ENCODE measurements at regions not wholly inside any gene's neighbourhood (a gene's known extent, or its start where the extent isn't known, plus 50 kb on each side); places are given as distances from the start of the nearest gene placed in this dataset.
"Not testable (repeated sequence)": the region's sequence is repeated elsewhere in the genome, so short reads cannot be mapped to it uniquely, and the experiment has no call there.

DNA sequence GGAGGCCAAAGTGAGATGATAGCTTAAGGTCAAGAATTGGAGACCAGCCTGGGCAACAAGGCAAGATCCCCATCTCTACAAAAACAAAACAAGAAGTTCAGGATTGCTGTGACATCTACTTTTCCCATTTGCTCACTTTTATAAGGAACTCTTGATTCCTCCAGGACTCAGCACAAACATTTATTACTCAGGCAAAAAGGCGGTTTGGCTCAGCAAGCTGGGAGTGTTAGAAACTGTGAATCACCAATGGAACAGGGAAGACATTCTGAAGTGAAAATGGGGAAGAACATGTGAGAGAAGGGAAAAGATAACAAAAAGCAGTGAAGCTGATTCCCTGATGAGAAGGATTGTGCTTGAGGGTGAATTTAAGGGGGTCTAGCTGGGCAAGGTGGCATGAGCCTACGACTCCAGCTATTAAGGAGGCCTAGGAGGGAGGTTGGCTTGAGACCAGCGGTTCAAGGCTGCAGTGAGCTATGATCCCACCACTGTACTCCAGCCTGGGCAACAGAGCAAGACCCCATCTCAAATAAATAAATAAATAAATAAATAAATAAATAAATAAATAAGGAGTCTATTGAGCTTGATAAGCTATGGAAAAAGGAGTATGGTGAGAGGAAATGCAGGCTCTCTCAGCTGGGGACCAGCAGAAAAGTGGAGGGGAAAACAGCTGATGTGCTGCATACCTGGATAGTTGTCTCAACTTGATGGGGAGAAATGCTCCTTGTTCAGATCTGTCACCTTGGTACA lies 65.4 kb upstream of the HDDC2 start:
- no peaks in the 10 kb centered on the region for H3K9me3 ChIP-seq (ENCODE audit: control insufficient read depth in 2 of 2, insufficient read depth in 1 of 2, low read length in 1 of 2)
- 97% methylated on average over 3 of the region's 3 CpGs for WGBS
- no peaks in the 10 kb centered on the region for H3K36me3 ChIP-seq (ENCODE audit: control insufficient read depth in 2 of 2, insufficient read depth in 2 of 2, low read length in 1 of 2)
- H3K4me1 ChIP-seq (ENCODE audit: control insufficient read depth in 2 of 2, insufficient read depth in 2 of 2, low read length in 2 of 2) = peaks cover 4 to 11% of the 10 kb centered on the region in 2 donors
- no peak for DNase-seq (ENCODE audit: low read depth in 6 of 9, low spot score in 9 of 9)
- H3K27me3 ChIP-seq (ENCODE audit: control insufficient read depth in 2 of 2, insufficient read depth in 1 of 2, low read length in 1 of 2) = peaks cover 7 to 18% of the 10 kb centered on the region in 2 donors
- no peak overlapping the region for H3K27ac ChIP-seq (ENCODE audit: low read depth in 1 of 2, low read length in 1 of 2)
- H3K4me3 ChIP-seq (ENCODE audit: low read length in 2 of 2) = no peak overlapping the region

DNA sequence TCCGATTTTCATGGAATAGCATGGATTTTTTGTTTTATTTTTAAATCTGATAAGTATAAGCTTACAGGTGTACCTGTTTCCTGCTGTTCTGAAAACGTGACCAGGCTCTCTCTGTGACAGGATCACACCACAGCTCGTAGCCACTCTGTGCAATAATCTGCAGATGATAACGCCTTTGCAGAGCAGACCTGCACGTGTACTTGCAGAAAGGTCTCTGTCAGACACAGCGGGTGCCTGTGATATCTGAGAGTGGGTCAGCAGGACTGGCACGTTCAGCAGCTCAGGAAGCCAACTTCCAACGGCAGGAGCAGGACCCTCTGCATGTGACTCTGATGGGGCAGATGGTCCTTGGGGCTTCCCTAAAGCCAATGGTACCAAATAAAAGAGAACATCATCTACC lies 68.6 kb upstream of the HDDC2 start:
- H3K4me1 ChIP-seq (ENCODE audit: control insufficient read depth in 2 of 2, insufficient read depth in 2 of 2, low read length in 2 of 2) = no peaks in the 10 kb centered on the region
- no peaks in the 10 kb centered on the region for H3K36me3 ChIP-seq (ENCODE audit: control insufficient read depth in 2 of 2, insufficient read depth in 2 of 2, low read length in 1 of 2)
- DNase-seq (ENCODE audit: low read depth in 6 of 9, low spot score in 9 of 9) = no peak
- no peaks in the 10 kb centered on the region for H3K9me3 ChIP-seq (ENCODE audit: control insufficient read depth in 2 of 2, insufficient read depth in 1 of 2, low read length in 1 of 2)
- H3K27ac ChIP-seq (ENCODE audit: low read depth in 1 of 2, low read length in 1 of 2) = no peak overlapping the region
- H3K4me3 ChIP-seq (ENCODE audit: low read length in 2 of 2) = no peak overlapping the region
- H3K27me3 ChIP-seq (ENCODE audit: control insufficient read depth in 2 of 2, insufficient read depth in 1 of 2, low read length in 1 of 2) = no peaks in the 10 kb centered on the region
- WGBS = 81% methylated on average over 8 of the region's 8 CpGs

DNA sequence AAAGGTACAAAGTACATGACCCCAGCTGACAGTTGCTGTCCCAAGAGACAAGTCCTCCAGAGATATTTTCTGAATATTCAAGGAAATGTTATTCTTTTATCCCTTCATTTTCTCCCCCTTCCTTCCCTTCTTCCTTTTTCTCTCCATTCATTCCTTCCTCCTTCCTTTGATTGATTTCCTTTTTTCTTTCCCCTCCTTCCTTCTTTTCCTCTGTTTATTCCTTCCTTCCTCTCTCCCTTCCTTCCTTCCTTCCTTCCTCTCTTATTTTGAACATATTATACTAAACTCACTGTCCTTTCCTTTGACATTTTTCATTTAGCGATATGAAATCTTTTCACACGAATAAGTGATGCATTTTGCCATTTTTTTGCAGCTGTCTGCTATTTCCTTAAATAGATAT lies 73.2 kb upstream of the HDDC2 start:
- Histone ChIP-seq H3K9me3 (ENCODE audit: control insufficient read depth in 2 of 2, insufficient read depth in 1 of 2, low read length in 1 of 2) (no peaks in the 10 kb centered on the region), H3K36me3 (ENCODE audit: control insufficient read depth in 2 of 2, insufficient read depth in 2 of 2, low read length in 1 of 2) (no peaks in the 10 kb centered on the region), H3K27me3 (ENCODE audit: control insufficient read depth in 2 of 2, insufficient read depth in 1 of 2, low read length in 1 of 2) (no peaks in the 10 kb centered on the region), H3K4me1 (ENCODE audit: control insufficient read depth in 2 of 2, insufficient read depth in 2 of 2, low read length in 2 of 2) (no peaks in the 10 kb centered on the region), H3K27ac (ENCODE audit: low read depth in 1 of 2, low read length in 1 of 2) (no peak overlapping the region), H3K4me3 (ENCODE audit: low read length in 2 of 2) (no peak overlapping the region)
- DNase-seq (ENCODE audit: low read depth in 6 of 9, low spot score in 9 of 9) = no peak
- 96% methylated on average over 2 of the region's 2 CpGs for WGBS

DNA sequence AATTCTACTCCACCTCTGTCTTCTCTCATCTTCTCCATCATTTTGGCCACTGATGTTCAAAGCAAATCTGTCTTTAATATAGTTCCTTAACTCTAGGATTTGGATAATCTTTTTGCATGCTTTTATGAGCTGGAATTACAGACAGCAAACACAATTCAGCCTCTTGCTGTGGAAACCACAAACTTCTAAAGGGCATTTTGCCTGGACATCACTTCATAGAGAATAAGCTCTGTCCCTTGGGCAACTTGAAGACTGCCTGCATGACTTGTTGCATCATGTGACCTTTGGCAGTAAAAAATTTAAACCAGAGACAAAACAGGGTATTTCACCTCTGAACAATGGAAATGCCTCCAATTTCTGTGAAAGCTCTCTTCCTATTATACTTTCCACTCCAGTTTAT lies 74.1 kb upstream of the HDDC2 start:
- Histone ChIP-seq H3K27me3 (ENCODE audit: control insufficient read depth in 2 of 2, insufficient read depth in 1 of 2, low read length in 1 of 2) (peaks cover 0 to under 1% of the 10 kb centered on the region in 2 donors), H3K4me1 (ENCODE audit: control insufficient read depth in 2 of 2, insufficient read depth in 2 of 2, low read length in 2 of 2) (no peaks in the 10 kb centered on the region), H3K9me3 (ENCODE audit: control insufficient read depth in 2 of 2, insufficient read depth in 1 of 2, low read length in 1 of 2) (no peaks in the 10 kb centered on the region), H3K36me3 (ENCODE audit: control insufficient read depth in 2 of 2, insufficient read depth in 2 of 2, low read length in 1 of 2) (no peaks in the 10 kb centered on the region), H3K4me3 (ENCODE audit: low read length in 2 of 2) (no peak overlapping the region), H3K27ac (ENCODE audit: low read depth in 1 of 2, low read length in 1 of 2) (no peak overlapping the region)
- no peak for DNase-seq (ENCODE audit: low read depth in 6 of 9, low spot score in 9 of 9)

DNA sequence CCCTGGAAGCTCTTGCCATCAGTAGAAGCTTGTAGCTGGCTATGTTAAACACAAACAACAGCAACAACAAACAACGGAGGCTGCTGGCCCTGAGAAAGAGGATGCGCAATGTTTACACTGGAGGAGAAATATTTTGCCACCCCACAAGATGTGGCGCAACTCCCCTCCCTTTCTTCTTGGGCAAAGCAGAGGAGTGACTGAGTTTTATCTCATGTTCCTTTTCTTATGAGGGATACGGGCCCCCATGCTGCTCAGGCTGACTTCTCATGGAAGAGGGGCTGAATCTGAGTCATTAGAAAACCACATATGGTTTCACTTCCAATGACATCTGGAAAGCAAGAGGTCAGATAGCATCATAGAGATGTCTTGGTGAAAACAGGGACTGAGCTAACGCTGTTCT lies 75.9 kb upstream of the HDDC2 start:
- H3K4me1 ChIP-seq (ENCODE audit: control insufficient read depth in 2 of 2, insufficient read depth in 2 of 2, low read length in 2 of 2) = no peaks in the 10 kb centered on the region
- no peak overlapping the region for H3K4me3 ChIP-seq (ENCODE audit: low read length in 2 of 2)
- H3K36me3 ChIP-seq (ENCODE audit: control insufficient read depth in 2 of 2, insufficient read depth in 2 of 2, low read length in 1 of 2) = no peaks in the 10 kb centered on the region
- H3K27me3 ChIP-seq (ENCODE audit: control insufficient read depth in 2 of 2, insufficient read depth in 1 of 2, low read length in 1 of 2) = peaks cover 0 to 2% of the 10 kb centered on the region in 2 donors
- H3K27ac ChIP-seq (ENCODE audit: low read depth in 1 of 2, low read length in 1 of 2) = no peak overlapping the region
- no peaks in the 10 kb centered on the region for H3K9me3 ChIP-seq (ENCODE audit: control insufficient read depth in 2 of 2, insufficient read depth in 1 of 2, low read length in 1 of 2)
- WGBS = 79% methylated on average over 5 of the region's 5 CpGs
- no peak for DNase-seq (ENCODE audit: low read depth in 6 of 9, low spot score in 9 of 9)

DNA sequence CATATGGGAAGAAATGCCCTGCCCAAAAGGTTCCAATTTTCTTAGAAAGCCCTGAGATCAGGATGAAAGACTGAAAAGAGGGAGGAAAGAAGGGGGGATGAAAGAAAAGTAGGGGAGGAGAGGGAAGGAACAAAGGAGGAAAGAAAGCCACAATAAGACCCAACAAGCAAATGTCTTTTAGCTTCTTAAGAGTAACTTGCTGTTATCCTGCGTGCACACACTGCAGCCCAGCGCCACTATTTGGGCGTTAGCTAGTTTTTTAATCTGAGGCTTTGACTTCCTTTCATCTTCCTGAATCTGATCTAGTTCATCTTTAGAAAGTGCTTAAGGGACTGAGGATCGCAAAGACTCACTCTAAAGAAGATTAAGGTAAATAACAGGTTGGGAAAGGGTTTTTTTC lies 77.4 kb upstream of the HDDC2 start:
- H3K27ac ChIP-seq (ENCODE audit: low read depth in 1 of 2, low read length in 1 of 2) = no peak overlapping the region
- H3K36me3 ChIP-seq (ENCODE audit: control insufficient read depth in 2 of 2, insufficient read depth in 2 of 2, low read length in 1 of 2) = no peaks in the 10 kb centered on the region
- H3K4me3 ChIP-seq (ENCODE audit: low read length in 2 of 2) = no peak overlapping the region
- WGBS = 42% methylated on average over 4 of the region's 4 CpGs
- no peaks in the 10 kb centered on the region for H3K4me1 ChIP-seq (ENCODE audit: control insufficient read depth in 2 of 2, insufficient read depth in 2 of 2, low read length in 2 of 2)
- H3K9me3 ChIP-seq (ENCODE audit: control insufficient read depth in 2 of 2, insufficient read depth in 1 of 2, low read length in 1 of 2) = no peaks in the 10 kb centered on the region
- peak in 1 of 9 donors; percentile 33 for DNase-seq (ENCODE audit: low read depth in 6 of 9, low spot score in 9 of 9)
- peaks cover 0 to 2% of the 10 kb centered on the region in 2 donors for H3K27me3 ChIP-seq (ENCODE audit: control insufficient read depth in 2 of 2, insufficient read depth in 1 of 2, low read length in 1 of 2)

DNA sequence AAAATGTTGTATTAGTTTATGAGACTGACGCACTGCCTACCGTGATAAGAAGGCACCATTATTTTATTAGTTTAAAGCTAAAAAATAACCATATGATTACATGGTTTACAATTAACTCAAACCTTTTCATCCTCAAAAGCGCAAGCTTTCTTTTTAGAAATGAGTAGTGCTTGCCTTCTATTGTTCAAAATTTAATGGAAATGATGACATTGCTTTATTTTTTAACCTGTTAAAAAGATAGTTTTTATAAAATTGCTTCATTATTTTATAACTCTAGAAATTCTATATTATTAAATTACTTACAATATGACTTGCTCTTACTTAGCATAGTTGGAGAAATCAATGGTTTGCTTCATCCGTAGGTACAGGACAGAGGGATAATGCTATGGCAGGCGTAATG lies 78.7 kb upstream of the HDDC2 start:
- H3K27me3 ChIP-seq (ENCODE audit: control insufficient read depth in 2 of 2, insufficient read depth in 1 of 2, low read length in 1 of 2) = peaks cover 0 to 2% of the 10 kb centered on the region in 2 donors
- no peaks in the 10 kb centered on the region for H3K36me3 ChIP-seq (ENCODE audit: control insufficient read depth in 2 of 2, insufficient read depth in 2 of 2, low read length in 1 of 2)
- no peak for DNase-seq (ENCODE audit: low read depth in 6 of 9, low spot score in 9 of 9)
- H3K4me1 ChIP-seq (ENCODE audit: control insufficient read depth in 2 of 2, insufficient read depth in 2 of 2, low read length in 2 of 2) = no peaks in the 10 kb centered on the region
- no peaks in the 10 kb centered on the region for H3K9me3 ChIP-seq (ENCODE audit: control insufficient read depth in 2 of 2, insufficient read depth in 1 of 2, low read length in 1 of 2)
- WGBS = 88% methylated on average over 5 of the region's 5 CpGs
- H3K4me3 ChIP-seq (ENCODE audit: low read length in 2 of 2) = no peak overlapping the region
- H3K27ac ChIP-seq (ENCODE audit: low read depth in 1 of 2, low read length in 1 of 2) = no peak overlapping the region

DNA sequence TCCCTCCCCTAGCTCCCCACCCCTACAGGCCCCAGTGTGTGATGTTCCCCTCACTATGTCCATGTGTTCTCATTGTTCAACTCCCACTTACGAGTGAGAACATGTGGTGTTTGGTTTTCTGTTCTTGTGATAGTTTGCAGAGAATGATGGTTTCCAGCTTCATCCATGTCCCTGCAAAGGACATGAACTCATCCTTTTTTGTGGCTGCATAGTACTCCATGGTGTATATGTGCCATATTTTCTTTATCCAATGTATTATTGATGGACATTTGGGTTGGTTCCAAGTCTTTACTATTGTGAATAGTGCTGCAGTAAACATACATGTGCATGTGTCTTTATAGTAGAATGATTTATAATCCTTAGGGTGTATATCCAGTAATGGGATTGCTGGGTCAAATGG lies 84.6 kb upstream of the HDDC2 start:
- H3K36me3 ChIP-seq (ENCODE audit: control insufficient read depth in 2 of 2, insufficient read depth in 2 of 2, low read length in 1 of 2); H3K27me3 ChIP-seq (ENCODE audit: control insufficient read depth in 2 of 2, insufficient read depth in 1 of 2, low read length in 1 of 2); H3K4me1 ChIP-seq (ENCODE audit: control insufficient read depth in 2 of 2, insufficient read depth in 2 of 2, low read length in 2 of 2); H3K27ac ChIP-seq (ENCODE audit: low read depth in 1 of 2, low read length in 1 of 2); H3K9me3 ChIP-seq (ENCODE audit: control insufficient read depth in 2 of 2, insufficient read depth in 1 of 2, low read length in 1 of 2); DNase-seq (ENCODE audit: low read depth in 6 of 9, low spot score in 9 of 9); H3K4me3 ChIP-seq (ENCODE audit: low read length in 2 of 2): not testable (repeated sequence)
- 94% methylated on average over 1 of the region's 1 CpG for WGBS

DNA sequence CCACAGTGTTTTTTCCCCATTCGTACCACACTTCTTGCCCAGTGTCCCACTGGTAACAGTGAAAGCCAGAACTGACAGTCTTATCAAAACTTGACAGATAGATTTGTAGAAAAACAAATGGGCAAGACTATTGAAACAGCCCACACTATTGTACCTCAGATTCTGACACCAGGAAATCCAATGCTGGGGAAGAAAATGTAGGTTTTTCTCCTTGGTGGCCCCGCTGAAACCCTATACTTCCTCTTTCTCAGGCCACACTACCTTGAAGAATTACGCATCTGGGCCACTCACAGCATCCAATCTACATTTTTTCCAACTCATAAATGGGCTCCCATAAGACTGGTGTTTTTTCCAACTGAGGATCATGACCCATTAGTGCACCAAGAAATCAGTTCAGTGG lies 90.9 kb upstream of the HDDC2 start:
- no peaks in the 10 kb centered on the region for H3K36me3 ChIP-seq (ENCODE audit: control insufficient read depth in 2 of 2, insufficient read depth in 2 of 2, low read length in 1 of 2)
- 48% methylated on average over 3 of the region's 3 CpGs for WGBS
- no peak overlapping the region for H3K27ac ChIP-seq (ENCODE audit: low read depth in 1 of 2, low read length in 1 of 2)
- H3K9me3 ChIP-seq (ENCODE audit: control insufficient read depth in 2 of 2, insufficient read depth in 1 of 2, low read length in 1 of 2) = peaks cover 0 to 10% of the 10 kb centered on the region in 2 donors
- no peak for DNase-seq (ENCODE audit: low read depth in 6 of 9, low spot score in 9 of 9)
- no peak overlapping the region for H3K4me3 ChIP-seq (ENCODE audit: low read length in 2 of 2)
- H3K4me1 ChIP-seq (ENCODE audit: control insufficient read depth in 2 of 2, insufficient read depth in 2 of 2, low read length in 2 of 2) = peaks cover 0 to 5% of the 10 kb centered on the region in 2 donors
- no peaks in the 10 kb centered on the region for H3K27me3 ChIP-seq (ENCODE audit: control insufficient read depth in 2 of 2, insufficient read depth in 1 of 2, low read length in 1 of 2)

Measured in thymus (tissue), 11 donors.